Panc1 (cell line): ENCODE measurements at regions not wholly inside any gene's neighbourhood (a gene's known extent, or its start where the extent isn't known, plus 50 kb on each side); places are given as distances from the start of the nearest gene placed in this dataset.

Experiments
- CTCF ChIP-seq: fragments of 450-650 bp; IDR thresholded peaks from 2 replicates; pipeline ENCODE4 v1.5.1; 2017; ENCODE audit warnings: mild to moderate bottlenecking
- POLR2AphosphoS5 ChIP-seq: IDR thresholded peaks from 2 replicates; pipeline ENCODE4 v1.6.1; 2012; ENCODE audit warnings: mild to moderate bottlenecking, low read depth, low read length, moderate library complexity
- SIN3A ChIP-seq: IDR thresholded peaks from 2 replicates; pipeline ENCODE4 v1.6.1; 2012; ENCODE audit warnings: low read depth, mild to moderate bottlenecking, low read length, moderate library complexity, borderline replicate concordance; ENCODE audit not compliant: insufficient read depth

- TF ChIP-seq CTCF: no peak
- no peak for TF ChIP-seq SIN3A
- no peak for TF ChIP-seq POLR2AphosphoS5
Observed at GRCh38 chr13:57552437-57552836, 79.1 kb upstream of the PCDH17 start.
